Esophagus (tissue), 2 donors: ENCODE measurements at regions not wholly inside any gene's neighbourhood (a gene's known extent, or its start where the extent isn't known, plus 50 kb on each side); places are given as distances from the start of the nearest gene placed in this dataset.

Experiments
- H3K27ac ChIP-seq, 2 donors: one replicate each; pipeline ENCODE4 v1.5.1; 2013; ENCODE audit warnings: low read depth in 2 of 2, mild to moderate bottlenecking in 2 of 2, inconsistent platforms in 1 of 2, low read length in 1 of 2, moderate library complexity in 1 of 2
- H3K27me3 ChIP-seq, 2 donors: one replicate each; pipeline ENCODE4 v1.6.1; 2013; ENCODE audit warnings: low read length in 2 of 2, control low read depth in 1 of 2, mild to moderate bottlenecking in 1 of 2; ENCODE audit not compliant: insufficient read depth in 2 of 2, control insufficient read depth in 1 of 2
- H3K36me3 ChIP-seq, 2 donors: one replicate each; pipeline ENCODE4 v1.6.1; 2013; ENCODE audit warnings: low read length in 1 of 2; ENCODE audit not compliant: control insufficient read depth in 2 of 2, insufficient read depth in 2 of 2
- H3K4me1 ChIP-seq, 2 donors: one replicate each; pipeline ENCODE4 v1.6.1; 2013; ENCODE audit warnings: low read length in 1 of 2; ENCODE audit not compliant: control insufficient read depth in 2 of 2, insufficient read depth in 2 of 2
- H3K4me3 ChIP-seq, 2 donors: one replicate each; pipeline ENCODE4 v1.5.1; 2013; ENCODE audit warnings: low read length in 2 of 2, mild to moderate bottlenecking in 2 of 2, low read depth in 1 of 2, moderate library complexity in 1 of 2
- H3K9me3 ChIP-seq, 2 donors: one replicate each; pipeline ENCODE4 v1.6.1; 2013; ENCODE audit warnings: mild to moderate bottlenecking in 2 of 2, low read depth in 1 of 2, low read length in 1 of 2, moderate library complexity in 1 of 2; ENCODE audit not compliant: control insufficient read depth in 2 of 2, insufficient read depth in 1 of 2
- WGBS, 2 donors: extraction: QIAGEN DNeasy Blood & Tissue Kit; methylation state at CpG; one replicate each; pipeline ENCODE4 v1.1.7; 2013; 5-methylcytosine and 5-hydroxymethylcytosine counted together
- donor health status: healthy with polysubstance abuse.
- donor health status: Bipolar disorder and iron deficiency.

DNA sequence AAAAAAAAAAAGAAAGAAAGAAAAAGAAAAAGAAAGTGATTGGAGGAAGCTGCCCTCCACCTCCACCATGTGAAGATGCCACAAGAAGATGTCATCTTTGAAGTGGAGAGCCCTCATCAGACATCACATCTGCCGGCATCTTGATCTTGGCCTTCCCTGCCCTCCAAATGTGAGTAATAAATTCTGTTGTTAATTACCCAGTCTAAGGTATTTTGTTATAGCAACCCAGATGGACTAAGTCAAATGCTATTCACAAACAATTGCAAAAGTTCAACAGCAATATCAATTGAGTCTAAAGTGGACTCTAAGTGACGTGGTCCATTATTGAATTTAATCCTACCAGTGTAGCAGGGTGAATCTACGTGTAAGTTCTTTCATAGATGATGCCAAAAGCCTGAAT is 55.9 kb upstream of the NUP160 start:
- H3K27me3 ChIP-seq = no peaks in the 10 kb centered on the region
- 79 to 83% methylated on average over 3 of the region's 3 CpGs for WGBS, 2 donors

DNA sequence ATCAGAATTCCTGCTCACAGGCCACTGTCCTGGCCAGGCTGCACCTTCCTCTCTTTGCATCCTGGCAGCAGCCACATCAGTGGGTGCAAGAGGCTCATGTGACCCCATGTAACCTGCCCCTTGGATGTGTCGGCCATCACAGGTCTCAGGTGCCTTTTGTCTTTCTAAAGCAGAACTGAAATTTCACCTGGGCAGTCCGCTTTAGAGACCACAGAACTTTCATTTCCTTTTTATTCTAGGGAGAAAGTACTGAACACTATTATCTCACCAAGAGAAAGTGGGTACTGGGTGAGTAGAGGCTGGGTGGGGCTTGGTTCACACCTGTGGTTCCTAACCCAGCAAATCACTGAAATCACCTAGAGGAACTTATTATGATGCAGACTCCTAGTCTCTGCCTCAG is 51.7 kb upstream of the NUP160 start:
- no peaks in the 10 kb centered on the region for H3K36me3 ChIP-seq
- no peak overlapping the region for H3K27ac ChIP-seq
- H3K4me1 ChIP-seq = no peaks in the 10 kb centered on the region
- WGBS, 2 donors = 80 to 86% methylated on average over 2 of the region's 2 CpGs
- H3K9me3 ChIP-seq = no peaks in the 10 kb centered on the region
- no peak overlapping the region for H3K4me3 ChIP-seq
- no peaks in the 10 kb centered on the region for H3K27me3 ChIP-seq

More for the DNA sequence above, 55.9 kb upstream of the NUP160 start:
- Histone ChIP-seq H3K9me3 (no peaks in the 10 kb centered on the region), H3K36me3 (no peaks in the 10 kb centered on the region), H3K4me1 (no peaks in the 10 kb centered on the region), H3K4me3 (no peak overlapping the region), H3K27ac (no peak overlapping the region)
